Type B pancreatic cell (in vitro differentiated cells): ENCODE measurements at regions not wholly inside any gene's neighbourhood (a gene's known extent, or its start where the extent isn't known, plus 50 kb on each side); places are given as distances from the start of the nearest gene placed in this dataset.

Experiments
- DNase-seq: peaks from one replicate; pipeline ENCODE4 v3.0.0; 2021; ENCODE audit warnings: mixed read lengths; ENCODE audit not compliant: unreplicated experiment; ENCODE audit errors: extremely low spot score
- H3K27ac Mint-ChIP-seq: 2 replicates; pipeline ENCODE4 v1.8.0; 2021; ENCODE audit warnings: mild to moderate bottlenecking, mixed read lengths
- H3K27me3 Mint-ChIP-seq: 2 replicates; pipeline ENCODE4 v1.8.0; 2021; ENCODE audit warnings: mixed read lengths
- H3K36me3 Mint-ChIP-seq: 2 replicates; pipeline ENCODE4 v1.8.0; 2021; ENCODE audit warnings: mixed read lengths
- H3K4me1 Mint-ChIP-seq: one replicate; pipeline ENCODE4 v1.8.0; 2021; ENCODE audit warnings: mixed read lengths; ENCODE audit not compliant: unreplicated experiment
- H3K4me3 Mint-ChIP-seq: 2 replicates; pipeline ENCODE4 v1.8.0; 2021; ENCODE audit warnings: mild to moderate bottlenecking, mixed read lengths
- H3K9me3 Mint-ChIP-seq: 2 replicates; pipeline ENCODE4 v1.8.0; 2021; ENCODE audit warnings: mixed read lengths
- TF ChIP-seq, protein P1 (sequence below): fragments of 200-600 bp; sonication (generic); conservative IDR thresholded peaks from 2 replicates; pipeline ENCODE4 v1.5.0; 2021; ENCODE audit warnings: antibody characterized with exemption, mild to moderate bottlenecking

DNA sequence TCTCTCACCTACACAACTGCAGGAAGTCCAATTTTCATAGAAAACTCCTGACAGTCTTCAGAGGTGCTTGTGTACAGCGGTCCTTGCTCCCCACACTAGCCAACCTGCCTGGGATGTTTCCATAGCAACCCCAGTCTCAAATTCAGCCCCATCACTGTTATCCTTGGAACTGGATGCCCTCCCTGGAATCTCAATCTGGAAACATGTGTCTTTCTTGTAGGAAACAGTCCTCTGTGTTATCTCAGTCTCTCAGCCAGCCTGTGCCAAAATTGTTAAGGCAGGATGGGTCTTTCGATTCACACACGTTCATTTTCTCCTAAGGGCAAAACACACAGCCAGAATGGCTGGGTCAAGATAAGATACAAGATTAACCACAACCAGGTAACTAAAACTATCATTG, 295.5 kb upstream of the RND3 start:
- Mint-ChIP-seq H3K27me3 (no peaks in the 10 kb centered on the region), H3K27ac (no peak overlapping the region), H3K36me3 (no peaks in the 10 kb centered on the region), H3K9me3 (no peaks in the 10 kb centered on the region), H3K4me1 (peaks cover 19% of the 10 kb centered on the region), H3K4me3 (no peak overlapping the region)
- TF ChIP-seq, protein P1, sequence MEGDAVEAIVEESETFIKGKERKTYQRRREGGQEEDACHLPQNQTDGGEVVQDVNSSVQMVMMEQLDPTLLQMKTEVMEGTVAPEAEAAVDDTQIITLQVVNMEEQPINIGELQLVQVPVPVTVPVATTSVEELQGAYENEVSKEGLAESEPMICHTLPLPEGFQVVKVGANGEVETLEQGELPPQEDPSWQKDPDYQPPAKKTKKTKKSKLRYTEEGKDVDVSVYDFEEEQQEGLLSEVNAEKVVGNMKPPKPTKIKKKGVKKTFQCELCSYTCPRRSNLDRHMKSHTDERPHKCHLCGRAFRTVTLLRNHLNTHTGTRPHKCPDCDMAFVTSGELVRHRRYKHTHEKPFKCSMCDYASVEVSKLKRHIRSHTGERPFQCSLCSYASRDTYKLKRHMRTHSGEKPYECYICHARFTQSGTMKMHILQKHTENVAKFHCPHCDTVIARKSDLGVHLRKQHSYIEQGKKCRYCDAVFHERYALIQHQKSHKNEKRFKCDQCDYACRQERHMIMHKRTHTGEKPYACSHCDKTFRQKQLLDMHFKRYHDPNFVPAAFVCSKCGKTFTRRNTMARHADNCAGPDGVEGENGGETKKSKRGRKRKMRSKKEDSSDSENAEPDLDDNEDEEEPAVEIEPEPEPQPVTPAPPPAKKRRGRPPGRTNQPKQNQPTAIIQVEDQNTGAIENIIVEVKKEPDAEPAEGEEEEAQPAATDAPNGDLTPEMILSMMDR, result no peak
- no peak for DNase-seq

DNA sequence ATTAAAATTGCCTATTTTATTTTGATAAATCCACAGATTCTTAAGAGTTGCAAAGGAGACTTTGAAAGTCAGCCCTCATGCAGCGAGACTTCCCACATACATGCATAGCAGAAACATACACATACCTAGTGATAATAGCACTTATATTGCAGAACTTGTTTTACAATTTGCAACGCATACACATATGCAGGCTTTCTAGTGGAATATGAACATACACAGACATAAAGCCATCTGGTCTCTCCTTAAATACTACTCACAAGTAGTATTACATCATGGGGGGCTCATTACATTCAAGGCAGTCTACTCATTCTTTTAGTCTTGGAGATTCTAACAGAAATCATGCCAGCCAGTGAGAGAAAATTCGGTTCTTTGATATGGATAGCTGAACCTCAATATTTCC, 295.1 kb upstream of the RND3 start:
- Mint-ChIP-seq H3K36me3 (no peaks in the 10 kb centered on the region), H3K9me3 (no peaks in the 10 kb centered on the region), H3K27ac (no peak overlapping the region), H3K4me3 (no peak overlapping the region), H3K4me1 (peaks cover 19% of the 10 kb centered on the region), H3K27me3 (no peaks in the 10 kb centered on the region)
- DNase-seq, result no peak
- TF ChIP-seq, protein P1, result no peak

DNA sequence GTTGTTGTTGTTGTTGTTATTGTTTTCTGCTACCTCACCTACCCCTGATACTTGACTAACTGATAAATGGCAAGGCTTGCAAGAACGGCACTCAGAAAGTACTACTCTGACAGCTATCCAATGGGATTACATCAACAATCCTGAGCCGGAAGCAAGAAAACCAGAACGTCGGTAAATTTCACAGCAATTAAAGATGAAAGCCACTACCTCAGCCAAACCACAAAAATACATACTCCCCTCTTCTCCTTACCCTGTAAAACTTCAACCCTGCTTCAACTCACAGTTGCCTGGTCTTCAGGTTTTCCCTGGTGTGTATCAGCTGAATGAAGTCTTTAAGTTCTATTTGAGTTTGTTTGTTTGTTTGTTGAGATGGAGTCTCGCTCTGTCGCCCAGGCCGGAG, 293.7 kb upstream of the RND3 start:
- Mint-ChIP-seq H3K9me3 (no peaks in the 10 kb centered on the region), H3K4me1 (peaks cover 19% of the 10 kb centered on the region)
- TF ChIP-seq, protein P1, result no peak

DNA sequence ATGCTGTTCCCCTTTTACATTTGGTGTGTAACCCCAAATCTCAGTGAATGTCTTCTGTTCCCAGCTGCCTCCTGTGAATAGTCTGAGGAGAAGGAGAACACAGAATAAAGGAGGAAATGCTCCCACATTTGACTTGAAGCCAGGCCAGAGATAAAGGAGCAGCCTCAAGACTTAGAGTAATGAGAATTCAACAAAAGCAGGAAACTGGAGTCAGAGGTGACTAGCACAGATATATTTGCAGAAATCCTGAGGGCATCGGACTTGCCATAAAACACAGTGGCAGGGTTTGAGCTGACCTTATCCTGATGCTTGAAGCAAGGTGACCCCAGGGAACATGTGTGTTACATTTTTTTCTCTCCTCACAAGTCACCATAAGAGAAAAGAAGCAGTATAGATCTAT, 291.4 kb upstream of the RND3 start:
- TF ChIP-seq, protein P1, result no peak
- Mint-ChIP-seq H3K4me3 (no peak overlapping the region), H3K9me3 (no peaks in the 10 kb centered on the region), H3K36me3 (no peaks in the 10 kb centered on the region), H3K27ac (no peak overlapping the region), H3K4me1 (peaks cover 19% of the 10 kb centered on the region), H3K27me3 (no peaks in the 10 kb centered on the region)
- DNase-seq, result no peak

More for the DNA sequence above, 293.7 kb upstream of the RND3 start:
- Mint-ChIP-seq H3K27ac (no peak overlapping the region), H3K27me3 (no peaks in the 10 kb centered on the region), H3K36me3 (no peaks in the 10 kb centered on the region), H3K4me3 (no peak overlapping the region)
- DNase-seq, result no peak

DNA sequence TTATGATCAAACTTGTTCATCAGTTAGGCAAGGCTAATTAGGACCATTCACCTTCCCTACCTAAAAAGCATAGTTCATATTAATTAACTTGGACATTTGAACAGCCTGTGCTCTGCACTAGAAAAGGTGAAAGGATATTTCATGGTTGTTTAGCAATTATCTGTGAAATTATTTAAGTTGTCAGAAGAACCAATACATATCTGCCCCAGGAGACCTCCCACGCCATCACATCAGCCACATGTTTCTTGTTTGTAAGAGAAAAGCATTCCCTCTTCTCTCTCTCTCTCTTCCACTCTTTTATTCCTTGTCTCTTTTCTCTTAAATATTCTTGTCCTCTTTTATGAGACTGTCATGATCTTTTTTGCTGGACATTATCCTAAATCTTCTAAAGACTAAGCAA, 282.0 kb upstream of the RND3 start:
- Mint-ChIP-seq H3K27ac (no peak overlapping the region), H3K4me3 (no peak overlapping the region), H3K27me3 (no peaks in the 10 kb centered on the region), H3K36me3 (no peaks in the 10 kb centered on the region), H3K4me1 (peaks cover 15% of the 10 kb centered on the region), H3K9me3 (peaks cover 4% of the 10 kb centered on the region)
- TF ChIP-seq, protein P1, result no peak
- no peak for DNase-seq
